SK-N-SH (cell line): ENCODE measurements at regions not wholly inside any gene's neighbourhood (a gene's known extent, or its start where the extent isn't known, plus 50 kb on each side); places are given as distances from the start of the nearest gene placed in this dataset.

Experiments used
- CTCF ChIA-PET: fragments of 300-600, 350-600 bp; formaldehyde crosslinking; extraction: SDS; loops from one replicate; lab custom pipeline; 2021; lab: Yijun Ruan, JAX
- POLR2A ChIA-PET: fragments of 350-600 bp; sonication (Branson Sonifier 250); formaldehyde crosslinking; extraction: SDS; loops from one replicate; lab custom pipeline; 2020; ENCODE audit warnings: antibody characterized with exemption, inconsistent platforms; lab: Yijun Ruan, JAX
- DNase-seq: peaks from one replicate; pipeline ENCODE4 v3.0.0; 2012
- H2AFZ ChIP-seq: fragments of 200-600 bp; sonication (generic); 2 replicates; pipeline ENCODE4 v1.8.1; 2016; ENCODE audit warnings: antibody characterized with exemption, mild to moderate bottlenecking, low read depth
- H3F3A ChIP-seq: fragments of 200-600 bp; sonication (generic); replicated peaks from 2 replicates; pipeline ENCODE3; 2016; ENCODE audit warnings: antibody characterized with exemption, mild to moderate bottlenecking; ENCODE audit not compliant: insufficient read depth
- H3K27ac ChIP-seq, 2 experiments: fragments of 200-500 bp in 1 of 2; fragments of 200-600 bp in 1 of 2; sonication (Bioruptor generic) in 1 of 2; sonication (generic), shearing (Covaris generic) in 1 of 2; 2 replicates each; pipeline versions ENCODE4 v1.5.1 to v1.6.1; 2014 to 2016; ENCODE audit warnings: low read depth in 2 of 2, inconsistent platforms in 1 of 2, low read length in 1 of 2, mild to moderate bottlenecking in 1 of 2, mixed read lengths in 1 of 2
- H3K27me3 ChIP-seq: fragments of 200-600 bp; sonication (generic), shearing (Covaris generic); 2 replicates; pipeline ENCODE4 v1.6.1; 2016; ENCODE audit warnings: mixed run types; ENCODE audit not compliant: insufficient read depth
- H3K36me3 ChIP-seq, 2 experiments: fragments of 200-500 bp in 1 of 2; fragments of 200-600 bp in 1 of 2; sonication (Bioruptor generic) in 1 of 2; sonication (generic) in 1 of 2; replicated peaks in 1 of 2; 2 replicates each; pipeline versions ENCODE3 to v1.5.1; 2014 to 2016; ENCODE audit warnings: low read length in 1 of 2, mild to moderate bottlenecking in 1 of 2; ENCODE audit not compliant: insufficient read depth in 2 of 2, control insufficient read depth in 1 of 2
- H3K4me1 ChIP-seq, 2 experiments: fragments of 200-500 bp in 1 of 2; fragments of 200-600 bp in 1 of 2; sonication (Bioruptor generic) in 1 of 2; sonication (generic), shearing (Covaris generic) in 1 of 2; 2 replicates each; pipeline versions ENCODE4 v1.5.1 to v1.6.1; 2014 to 2016; ENCODE audit warnings: low read depth in 1 of 2, low read length in 1 of 2, mixed run types in 1 of 2; ENCODE audit not compliant: insufficient read depth in 2 of 2, control insufficient read depth in 1 of 2
- H3K4me2 ChIP-seq: fragments of 200-600 bp; sonication (generic), shearing (Covaris generic); 2 replicates; pipeline ENCODE4 v1.6.1; 2017; ENCODE audit warnings: mixed run types
- H3K4me3 ChIP-seq, 2 experiments: fragments of 200-500 bp in 1 of 2; fragments of 200-600 bp in 1 of 2; sonication (Bioruptor generic) in 1 of 2; sonication (generic), shearing (Covaris generic) in 1 of 2; 2 replicates each; pipeline versions ENCODE4 v1.5.1 to v1.8.1; 2014 to 2016; ENCODE audit warnings: low read depth in 2 of 2, inconsistent platforms in 1 of 2, low read length in 1 of 2, mild to moderate bottlenecking in 1 of 2, mixed read lengths in 1 of 2, moderate library complexity in 1 of 2
- H3K79me2 ChIP-seq: fragments of 200-600 bp; sonication (generic); 2 replicates; pipeline ENCODE4 v1.8.1; 2017; ENCODE audit warnings: mild to moderate bottlenecking; ENCODE audit not compliant: insufficient read depth
- H3K9ac ChIP-seq: fragments of 200-600 bp; sonication (generic); 2 replicates; pipeline ENCODE4 v1.6.1; 2017; ENCODE audit warnings: mixed run types
- H3K9me2 ChIP-seq: fragments of 200-600 bp; sonication (generic); 2 replicates; pipeline ENCODE4 v1.6.1; 2017; ENCODE audit warnings: mixed run types
- H3K9me3 ChIP-seq: fragments of 200-600 bp; sonication (generic); 2 replicates; pipeline ENCODE4 v1.6.1; 2017; ENCODE audit warnings: mixed run types, mild to moderate bottlenecking, moderate library complexity
- H4K20me1 ChIP-seq: fragments of 200-600 bp; sonication (generic); 2 replicates; pipeline ENCODE4 v1.6.1; 2017; ENCODE audit warnings: mild to moderate bottlenecking, mixed run types; ENCODE audit not compliant: insufficient read depth
- CHD2 ChIP-seq: fragments of 150-350 bp; IDR thresholded peaks from 2 replicates; pipeline ENCODE4 v1.6.1; 2018; ENCODE audit warnings: low read length; ENCODE audit not compliant: partially characterized antibody
- EP300 ChIP-seq, 2 experiments: IDR thresholded peaks; 2 replicates each; pipeline versions ENCODE4 v1.4.0 to v1.6.1; 2012; ENCODE audit warnings: borderline replicate concordance in 1 of 2, low read depth in 1 of 2, low read length in 1 of 2
- FOSL2 ChIP-seq: IDR thresholded peaks from 2 replicates; pipeline ENCODE4 v1.4.0; 2012; ENCODE audit warnings: low read depth, mild to moderate bottlenecking, moderate library complexity, borderline replicate concordance
- FOXJ3 ChIP-seq: sonication (generic); formaldehyde crosslinking; IDR thresholded peaks from 2 replicates; pipeline ENCODE4 v1.5.1; 2020; ENCODE audit warnings: mild to moderate bottlenecking, missing genetic modification reagents
- GATA2 ChIP-seq: sonication (generic); formaldehyde crosslinking; IDR thresholded peaks from 2 replicates; pipeline ENCODE4 v1.5.0; 2020; ENCODE audit warnings: mild to moderate bottlenecking, missing genetic modification reagents
- MXI1 ChIP-seq: IDR thresholded peaks from 2 replicates; pipeline ENCODE4 v1.6.1; 2012; ENCODE audit warnings: mild to moderate bottlenecking, low read depth, low read length, improper control_type of control experiment
- NFIC ChIP-seq: IDR thresholded peaks from 2 replicates; pipeline ENCODE4 v1.4.0; 2012; ENCODE audit warnings: borderline replicate concordance
- RAD21 ChIP-seq: IDR thresholded peaks from 2 replicates; pipeline ENCODE4 v1.6.1; 2012; ENCODE audit warnings: mild to moderate bottlenecking, low read length
- RCOR1 ChIP-seq: fragments of 150-350 bp; IDR thresholded peaks from 2 replicates; pipeline ENCODE4 v1.6.1; 2017; ENCODE audit warnings: antibody characterized with exemption, low read length
- SIN3A ChIP-seq: IDR thresholded peaks from 2 replicates; pipeline ENCODE4 v1.6.1; 2012; ENCODE audit warnings: low read depth, mild to moderate bottlenecking, low read length, moderate library complexity, borderline replicate concordance
- SMC3 ChIP-seq: IDR thresholded peaks from 2 replicates; pipeline ENCODE4 v1.6.1; 2012; ENCODE audit warnings: low read depth, low read length, improper control_type of control experiment
- TCF12 ChIP-seq: IDR thresholded peaks from 2 replicates; pipeline ENCODE4 v1.4.0; 2012
- WGBS: methylation state at CpG from one replicate; pipeline ENCODE4 v1.1.6; 2017; ENCODE audit warnings: low lambda C conversion rate; 5-methylcytosine and 5-hydroxymethylcytosine counted together
- TF ChIP-seq, protein P1 (sequence below): fragments of 150-350 bp; IDR thresholded peaks from 2 replicates; pipeline ENCODE4 v1.6.1; 2016; ENCODE audit warnings: mild to moderate bottlenecking, low read depth, low read length
- TF ChIP-seq, protein P2 (sequence below): fragments of 150-350 bp; IDR thresholded peaks from 2 replicates; pipeline ENCODE4 v1.6.1; 2017; ENCODE audit warnings: antibody characterized with exemption, low read length, low read depth, borderline replicate concordance

DNA sequence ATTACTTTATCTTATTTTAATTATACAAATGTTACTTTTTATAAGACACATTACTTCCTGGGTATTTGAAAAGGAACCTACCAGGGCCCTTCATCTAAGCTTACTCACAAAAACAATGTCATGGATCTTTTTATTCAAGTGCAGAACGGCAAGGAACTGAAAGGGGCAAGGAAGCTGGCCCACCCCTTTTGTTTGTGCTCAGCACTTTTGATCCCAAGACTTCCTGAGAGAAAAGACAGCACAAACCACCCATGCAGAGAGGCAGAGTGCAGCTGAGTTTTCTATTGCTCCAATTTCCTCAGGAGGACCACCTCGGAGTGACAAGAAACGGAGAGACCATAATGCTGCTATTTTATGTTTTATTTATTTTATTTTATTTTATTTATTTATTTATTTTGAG lies 232.0 kb upstream of the NRP1 start (continued):
- TF ChIP-seq FOSL2: no peak
- TF ChIP-seq, protein P1, sequence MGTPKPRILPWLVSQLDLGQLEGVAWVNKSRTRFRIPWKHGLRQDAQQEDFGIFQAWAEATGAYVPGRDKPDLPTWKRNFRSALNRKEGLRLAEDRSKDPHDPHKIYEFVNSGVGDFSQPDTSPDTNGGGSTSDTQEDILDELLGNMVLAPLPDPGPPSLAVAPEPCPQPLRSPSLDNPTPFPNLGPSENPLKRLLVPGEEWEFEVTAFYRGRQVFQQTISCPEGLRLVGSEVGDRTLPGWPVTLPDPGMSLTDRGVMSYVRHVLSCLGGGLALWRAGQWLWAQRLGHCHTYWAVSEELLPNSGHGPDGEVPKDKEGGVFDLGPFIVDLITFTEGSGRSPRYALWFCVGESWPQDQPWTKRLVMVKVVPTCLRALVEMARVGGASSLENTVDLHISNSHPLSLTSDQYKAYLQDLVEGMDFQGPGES: no peak

DNA sequence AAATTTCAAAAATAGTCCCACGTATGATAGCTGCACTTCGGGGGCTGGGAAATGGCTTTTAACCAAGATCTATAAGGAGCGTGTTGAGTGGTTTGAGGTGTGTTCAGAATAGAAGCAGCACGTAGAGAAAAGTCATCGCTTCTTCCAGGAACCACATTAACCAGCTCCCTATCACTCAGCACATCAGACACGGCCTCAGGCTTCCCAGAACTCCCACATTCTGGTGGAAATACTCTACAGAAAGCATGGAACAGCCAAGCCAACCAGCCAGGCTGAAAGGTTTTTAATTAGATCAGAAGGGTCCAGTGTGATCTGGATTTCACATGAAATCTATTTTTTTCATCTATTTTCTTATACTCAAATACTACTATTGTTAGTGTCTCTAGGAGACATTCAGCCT lies 231.5 kb upstream of the NRP1 start:
- Histone ChIP-seq H3K4me3 (no peak overlapping the region), H3K4me2 (no peak overlapping the region), H3K79me2 (no peaks in the 10 kb centered on the region), H3K36me3 (no peaks in the 10 kb centered on the region), H3K9ac (no peak overlapping the region), H3K27ac (peak overlapping the region in 1 of 2 experiments; percentile 98; a peak in 2 of 4 replicates), H3K9me2 (no peaks in the 10 kb centered on the region)
- POLR2A ChIA-PET: interaction anchor here (0.5 to 1.0 kb wide), 2 partner anchors 27 to 90 kb away, joined by 3 to 4 read pairs; no protein-coding TSS in a partner anchor
- TF ChIP-seq RAD21 (peak; percentile 53), SIN3A (no peak), TCF12 (peak; percentile 38), SMC3 (peak; percentile 14; the same call in 1 of the 2 replicates), NFIC (no peak), FOXJ3 (0 out of 2 replicates have a peak, but pooled peaks have one; percentile 13), MXI1 (peak; percentile 82; the same call in 1 of the 2 replicates), RCOR1 (peak; percentile 82; the same call in 1 of the 2 replicates), EP300 (IDR thresholded peaks at IDR 0.05; ENCODE audit: borderline replicate concordance in 1 of 2, low read depth in 1 of 2, low read length in 1 of 2) (peak in 1 of 2 experiments; percentile 95; a peak in 2 of 4 replicates), GATA2 (peak; percentile 93), CHD2 (peak; percentile 82)
- TF ChIP-seq, protein P1: no peak
- TF ChIP-seq, protein P2, sequence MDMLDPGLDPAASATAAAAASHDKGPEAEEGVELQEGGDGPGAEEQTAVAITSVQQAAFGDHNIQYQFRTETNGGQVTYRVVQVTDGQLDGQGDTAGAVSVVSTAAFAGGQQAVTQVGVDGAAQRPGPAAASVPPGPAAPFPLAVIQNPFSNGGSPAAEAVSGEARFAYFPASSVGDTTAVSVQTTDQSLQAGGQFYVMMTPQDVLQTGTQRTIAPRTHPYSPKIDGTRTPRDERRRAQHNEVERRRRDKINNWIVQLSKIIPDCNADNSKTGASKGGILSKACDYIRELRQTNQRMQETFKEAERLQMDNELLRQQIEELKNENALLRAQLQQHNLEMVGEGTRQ: no peak
- TF ChIP-seq, all 33 proteins: peak for 9
- Histone ChIP-seq H2AFZ (0 out of 2 replicates have a peak overlapping the region, but pooled peaks have one; percentile 26), H3K9me3 (no peaks in the 10 kb centered on the region), H3K4me1 (peaks cover 0 to 9% of the 10 kb centered on the region in 2 experiments; a peak in 2 of 4 replicates), H4K20me1 (no peaks in the 10 kb centered on the region), H3F3A (no peaks in the 10 kb centered on the region), H3K27me3 (no peaks in the 10 kb centered on the region)
- CTCF ChIA-PET: interaction anchor here (0.7 to 2.0 kb wide), 4 partner anchors 13 to 1072 kb away, joined by 3 to 8 read pairs (median 3); no protein-coding TSS in a partner anchor
- WGBS: 39% methylated on average over 6 of the region's 6 CpGs
- DNase-seq: peak; percentile 71
